HUES48 (cell line): ENCODE measurements at regions not wholly inside any gene's neighbourhood (a gene's known extent, or its start where the extent isn't known, plus 50 kb on each side); places are given as distances from the start of the nearest gene placed in this dataset.

Experiments used
- H3K27ac ChIP-seq: one replicate; pipeline ENCODE4 v1.7.0; 2013; ENCODE audit warnings: low read depth, low read length, inconsistent platforms
- H3K27me3 ChIP-seq: 2 replicates; pipeline ENCODE4 v1.6.1; 2013; ENCODE audit warnings: mild to moderate bottlenecking, low read length; ENCODE audit not compliant: control insufficient read depth, insufficient read depth
- H3K36me3 ChIP-seq: 2 replicates; pipeline ENCODE4 v1.6.1; 2013; ENCODE audit warnings: low read length; ENCODE audit not compliant: control insufficient read depth, insufficient read depth
- H3K4me1 ChIP-seq: 2 replicates; pipeline ENCODE4 v1.6.1; 2013; ENCODE audit warnings: mild to moderate bottlenecking, low read length; ENCODE audit not compliant: control insufficient read depth, insufficient read depth
- H3K4me3 ChIP-seq: 2 replicates; pipeline ENCODE4 v1.5.1; 2013; ENCODE audit warnings: mild to moderate bottlenecking, low read depth, low read length
- H3K9ac ChIP-seq: 2 replicates; pipeline ENCODE4 v1.6.1; 2013; ENCODE audit warnings: mild to moderate bottlenecking, low read depth, low read length, moderate library complexity
- H3K9me3 ChIP-seq: 2 replicates; pipeline ENCODE4 v1.6.1; 2013; ENCODE audit warnings: low read length; ENCODE audit not compliant: control insufficient read depth, insufficient read depth

DNA sequence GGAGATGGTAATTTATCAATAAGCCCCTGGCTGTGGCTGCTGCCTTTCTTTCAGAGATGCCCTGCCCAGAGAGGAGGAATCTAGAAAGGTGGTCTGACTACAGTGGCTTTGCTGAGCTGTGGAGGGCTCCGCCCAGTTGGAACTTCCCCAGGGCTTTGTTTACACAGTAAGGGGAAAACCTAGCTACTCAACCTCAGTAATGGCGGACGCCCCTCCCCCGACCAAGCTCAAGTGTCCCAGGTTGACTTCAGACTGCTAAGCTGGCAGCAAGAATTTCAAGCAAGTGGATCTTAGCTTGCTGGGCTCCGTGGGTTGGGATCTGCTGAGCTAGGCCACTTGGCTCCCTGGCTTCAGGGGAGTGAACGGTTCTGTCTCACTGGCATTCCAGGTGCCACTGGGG lies 865.4 kb upstream of the ACO1 start:
- Histone ChIP-seq H3K27ac (no peak overlapping the region), H3K9me3 (no peaks in the 10 kb centered on the region; the same call in 1 of the 2 replicates), H3K36me3 (no peaks in the 10 kb centered on the region), H3K27me3 (no peaks in the 10 kb centered on the region), H3K4me3 (no peak overlapping the region), H3K9ac (no peak overlapping the region), H3K4me1 (no peaks in the 10 kb centered on the region)

DNA sequence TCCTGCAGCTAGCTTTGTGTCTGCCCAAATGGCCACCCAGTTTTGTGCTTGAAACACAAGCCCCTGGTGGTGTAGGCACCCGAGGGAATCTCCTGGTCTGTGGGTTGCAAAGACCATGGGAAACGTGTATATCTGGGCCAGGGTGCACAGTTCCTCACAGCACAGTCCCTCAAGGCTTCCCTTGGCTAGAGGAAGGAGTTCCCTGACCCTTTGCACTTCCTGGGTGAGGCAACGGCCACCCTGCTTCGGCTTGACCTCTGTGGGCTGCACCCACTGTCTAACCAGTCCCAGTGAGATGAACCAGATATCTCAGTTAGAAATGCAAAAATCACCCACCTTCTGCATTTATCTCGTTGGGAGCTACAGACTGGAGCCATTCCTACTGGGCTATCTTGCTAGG lies 865.0 kb upstream of the ACO1 start:
- Histone ChIP-seq H3K4me3 (no peak overlapping the region), H3K9ac (no peak overlapping the region), H3K9me3 (no peaks in the 10 kb centered on the region; the same call in 1 of the 2 replicates), H3K36me3 (no peaks in the 10 kb centered on the region), H3K27me3 (no peaks in the 10 kb centered on the region), H3K27ac (no peak overlapping the region), H3K4me1 (no peaks in the 10 kb centered on the region)

GRCh38 chr9:31519826-31520225 lies 864.6 kb upstream of the ACO1 start:
- Histone ChIP-seq H3K9me3 (no peaks in the 10 kb centered on the region; the same call in 1 of the 2 replicates), H3K4me3 (no peak overlapping the region), H3K4me1 (no peaks in the 10 kb centered on the region)

GRCh38 chr9:31520301-31521085 lies 864.0 kb upstream of the ACO1 start:
- H3K36me3 ChIP-seq: no peaks in the 10 kb centered on the region
- no peaks in the 10 kb centered on the region for H3K27me3 ChIP-seq
- H3K4me1 ChIP-seq: no peaks in the 10 kb centered on the region
- no peak overlapping the region for H3K27ac ChIP-seq
- H3K9ac ChIP-seq: no peak overlapping the region
- H3K9me3 ChIP-seq: no peaks in the 10 kb centered on the region; the same call in 1 of the 2 replicates
- H3K4me3 ChIP-seq: no peak overlapping the region

More at GRCh38 chr9:31519826-31520225, 864.6 kb upstream of the ACO1 start:
- Histone ChIP-seq H3K27me3 (no peaks in the 10 kb centered on the region), H3K36me3 (no peaks in the 10 kb centered on the region), H3K9ac (no peak overlapping the region), H3K27ac (no peak overlapping the region)

GRCh38 chr9:31535651-31536050 lies 848.8 kb upstream of the ACO1 start:
- no peaks in the 10 kb centered on the region for H3K27me3 ChIP-seq
- H3K4me3 ChIP-seq: no peak overlapping the region
- H3K9ac ChIP-seq: no peak overlapping the region
- peaks cover 3% of the 10 kb centered on the region; the same call in 1 of the 2 replicates for H3K4me1 ChIP-seq
- no peak overlapping the region for H3K27ac ChIP-seq
- H3K9me3 ChIP-seq: no peaks in the 10 kb centered on the region
- no peaks in the 10 kb centered on the region for H3K36me3 ChIP-seq

DNA sequence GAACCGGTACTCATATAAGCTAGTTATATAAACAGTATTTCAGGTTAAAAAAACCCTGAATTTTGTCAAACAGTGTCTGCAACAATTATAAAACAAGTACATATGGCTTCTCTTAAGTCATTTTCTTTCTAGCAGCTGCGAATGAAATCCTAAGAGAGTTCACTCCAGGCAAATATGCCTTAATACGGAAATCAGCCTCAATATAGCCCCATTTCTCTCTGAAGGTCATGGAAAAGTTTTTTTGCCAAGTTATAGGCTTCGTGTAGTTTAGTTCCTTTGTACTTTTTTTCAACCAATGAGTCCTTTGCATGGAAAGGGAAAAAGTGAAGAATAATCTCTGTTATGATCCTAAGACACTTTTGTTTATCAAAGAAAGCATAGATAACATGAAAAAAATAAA lies 848.0 kb upstream of the ACO1 start:
- peaks cover 6% of the 10 kb centered on the region; the same call in 1 of the 2 replicates for H3K4me1 ChIP-seq
- no peak overlapping the region for H3K27ac ChIP-seq
- H3K9ac ChIP-seq: no peak overlapping the region
- H3K4me3 ChIP-seq: no peak overlapping the region
- no peaks in the 10 kb centered on the region for H3K27me3 ChIP-seq
- H3K36me3 ChIP-seq: no peaks in the 10 kb centered on the region
- H3K9me3 ChIP-seq: no peaks in the 10 kb centered on the region

DNA sequence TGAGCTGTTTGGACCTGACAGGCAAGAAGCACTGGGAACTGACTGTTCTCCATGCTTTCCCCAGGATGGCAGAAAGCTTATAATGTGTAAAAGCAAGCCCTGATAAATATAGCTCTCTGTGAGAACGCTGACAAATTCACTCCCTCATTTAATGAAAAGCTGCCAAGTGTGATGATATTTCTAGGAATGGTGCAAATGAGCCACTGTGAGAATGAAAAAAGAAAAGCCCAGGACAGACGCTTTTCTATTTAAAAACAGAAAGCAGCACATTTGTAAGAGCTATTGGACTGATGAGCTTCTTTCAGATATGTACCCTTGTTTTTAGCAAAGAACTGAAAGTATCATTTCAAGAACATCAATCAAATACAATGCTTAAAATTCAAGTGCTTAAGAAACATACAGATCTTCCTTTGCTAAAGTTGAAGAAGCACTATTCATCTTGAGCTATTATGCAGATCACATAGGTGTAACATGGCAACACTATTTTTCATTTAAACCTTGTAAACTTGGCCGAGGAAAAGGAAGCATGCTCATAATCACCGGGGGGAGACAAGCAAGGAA lies 842.6 kb upstream of the ACO1 start:
- H3K4me1 ChIP-seq: peaks cover 16% of the 10 kb centered on the region; the same call in 1 of the 2 replicates
- H3K9me3 ChIP-seq: no peaks in the 10 kb centered on the region
- H3K27ac ChIP-seq: no peak overlapping the region
- H3K36me3 ChIP-seq: no peaks in the 10 kb centered on the region
- no peaks in the 10 kb centered on the region for H3K27me3 ChIP-seq
- no peak overlapping the region for H3K9ac ChIP-seq
- H3K4me3 ChIP-seq: no peak overlapping the region

DNA sequence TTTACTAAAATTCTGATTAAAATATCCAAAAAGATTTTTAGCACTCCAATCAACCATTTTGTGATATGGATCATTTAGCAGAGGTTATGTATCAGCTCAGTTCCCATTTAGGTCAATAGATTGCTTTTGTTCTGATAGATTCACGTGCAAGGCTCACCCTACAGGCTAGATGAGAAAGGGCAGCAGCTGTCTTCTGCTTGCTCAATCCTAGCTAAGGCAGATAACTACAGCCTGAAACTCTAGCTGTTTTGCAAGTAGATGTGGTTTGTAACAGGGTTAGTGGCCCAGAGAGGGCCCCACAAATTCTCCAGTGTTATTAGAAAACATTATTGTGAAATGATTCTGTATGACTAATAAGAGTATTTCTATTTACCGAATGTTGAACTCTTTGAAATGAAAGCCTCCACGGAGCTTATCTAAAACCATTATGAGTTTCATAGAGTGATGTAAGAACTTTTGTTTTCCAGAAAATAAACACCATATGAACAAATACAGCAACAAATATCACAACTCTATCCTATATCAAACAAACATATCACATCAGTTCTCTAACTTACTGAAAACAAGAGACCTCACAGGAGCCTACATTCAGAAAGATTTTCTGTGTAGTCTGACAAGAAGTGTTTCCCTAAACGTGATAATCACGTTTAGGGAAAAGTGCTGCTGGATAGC lies 841.9 kb upstream of the ACO1 start:
- Histone ChIP-seq H3K27me3 (no peaks in the 10 kb centered on the region), H3K4me3 (no peak overlapping the region), H3K9ac (no peak overlapping the region), H3K36me3 (no peaks in the 10 kb centered on the region), H3K4me1 (peaks cover 23% of the 10 kb centered on the region), H3K9me3 (no peaks in the 10 kb centered on the region), H3K27ac (no peak overlapping the region)

DNA sequence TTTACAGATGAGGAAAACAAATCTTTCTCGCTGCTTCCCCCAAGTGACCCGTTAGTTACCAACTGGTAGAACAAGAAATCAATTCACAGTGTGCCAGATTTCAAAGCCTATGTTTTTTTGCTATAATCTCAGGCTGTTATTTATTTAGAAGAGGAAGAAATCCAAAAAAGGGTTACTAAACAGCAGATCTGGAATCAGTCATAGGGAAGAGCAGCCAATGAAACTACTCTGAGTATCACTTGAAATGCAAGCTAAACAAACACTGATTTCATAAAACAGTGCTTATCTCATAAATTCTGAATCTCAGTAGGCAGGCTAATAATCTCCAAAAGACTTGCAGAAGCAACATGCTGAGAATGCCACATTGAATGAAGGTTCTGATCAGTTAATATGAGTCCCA lies 829.5 kb upstream of the ACO1 start:
- Histone ChIP-seq H3K4me1 (no peaks in the 10 kb centered on the region), H3K9me3 (no peaks in the 10 kb centered on the region), H3K4me3 (no peak overlapping the region), H3K9ac (no peak overlapping the region), H3K36me3 (no peaks in the 10 kb centered on the region), H3K27me3 (no peaks in the 10 kb centered on the region), H3K27ac (no peak overlapping the region)

DNA sequence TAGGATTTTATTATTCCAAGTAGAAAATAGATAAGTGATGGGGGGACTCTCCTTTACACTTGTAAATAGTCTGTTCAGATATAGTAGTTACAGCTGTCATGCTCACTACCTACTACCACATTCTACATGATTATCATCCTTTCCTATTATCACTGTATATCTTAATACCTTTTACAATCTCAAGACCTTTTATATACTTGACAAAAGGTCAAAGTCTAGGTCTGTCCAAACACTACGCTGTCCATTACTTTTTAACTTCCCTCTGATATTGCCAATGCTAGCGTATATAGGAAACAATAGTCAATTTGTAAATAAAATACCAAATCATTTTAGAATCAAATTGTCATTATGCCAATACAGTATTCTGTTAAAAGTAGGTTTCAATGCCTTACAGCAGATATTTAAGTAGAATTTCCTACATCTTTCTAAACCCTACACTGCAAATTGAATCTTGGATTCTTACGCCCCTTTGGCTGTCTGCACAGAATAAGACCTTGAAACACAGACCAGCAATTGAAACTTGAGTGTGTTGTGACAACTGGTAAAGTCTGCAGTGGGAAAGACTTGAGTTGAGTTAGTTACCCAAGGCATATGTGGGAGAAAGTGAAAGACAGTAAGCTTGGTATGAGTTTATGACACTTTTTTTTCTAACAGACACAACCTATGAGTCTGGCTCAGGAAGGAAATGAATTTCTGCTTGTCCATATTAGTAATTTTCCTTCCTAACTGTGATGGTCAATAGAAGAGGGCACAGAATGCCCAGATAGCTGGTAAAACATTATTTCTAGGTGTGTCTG lies 827.6 kb upstream of the ACO1 start:
- H3K27ac ChIP-seq: no peak overlapping the region
- H3K4me1 ChIP-seq: no peaks in the 10 kb centered on the region
- H3K27me3 ChIP-seq: no peaks in the 10 kb centered on the region
- no peak overlapping the region for H3K9ac ChIP-seq
- no peaks in the 10 kb centered on the region for H3K9me3 ChIP-seq
- no peaks in the 10 kb centered on the region for H3K36me3 ChIP-seq
- H3K4me3 ChIP-seq: no peak overlapping the region
